Amniotic epithelial cell (primary cell): ENCODE measurements at regions not wholly inside any gene's neighbourhood (a gene's known extent, or its start where the extent isn't known, plus 50 kb on each side); places are given as distances from the start of the nearest gene placed in this dataset.

ENCODE experiments used
- DNase-seq: peaks from one replicate; pipeline ENCODE4 v3.0.0-alpha.2; 2010; ENCODE audit warnings: low read depth

- DNase-seq, result peak; percentile 46
Observed at GRCh38 chr4:124321364-124321763, 391.2 kb downstream of the ANKRD50 start.

GRCh38 chr4:124322234-124323065 lies 390.1 kb downstream of the ANKRD50 start:
- DNase-seq, result peak; percentile 61

GRCh38 chr4:124325690-124326089 lies 386.8 kb downstream of the ANKRD50 start:
- no peak for DNase-seq

GRCh38 chr4:124329134-124329533 lies 383.4 kb downstream of the ANKRD50 start:
- DNase-seq, result no peak

GRCh38 chr4:124330045-124330444 lies 382.5 kb downstream of the ANKRD50 start:
- DNase-seq, result no peak

GRCh38 chr4:124331781-124332180 lies 380.8 kb downstream of the ANKRD50 start:
- DNase-seq, result no peak

GRCh38 chr4:124333466-124333865 lies 379.1 kb downstream of the ANKRD50 start:
- no peak for DNase-seq

GRCh38 chr4:124334119-124334518 lies 378.4 kb downstream of the ANKRD50 start:
- DNase-seq, result peak; percentile 97

GRCh38 chr4:124337874-124338273 lies 374.7 kb downstream of the ANKRD50 start:
- DNase-seq, result peak; percentile 42

GRCh38 chr4:124343661-124344171 lies 368.8 kb downstream of the ANKRD50 start:
- DNase-seq, result no peak

GRCh38 chr4:124372916-124373315 lies 339.6 kb downstream of the ANKRD50 start:
- DNase-seq, result peak; percentile 64

- DNase-seq, result no peak
Observed at GRCh38 chr4:124386163-124386562, 326.4 kb downstream of the ANKRD50 start.

GRCh38 chr4:124386648-124387047 lies 325.9 kb downstream of the ANKRD50 start:
- no peak for DNase-seq

- no peak for DNase-seq
Observed at GRCh38 chr4:124389591-124389990, 322.9 kb downstream of the ANKRD50 start.

- no peak for DNase-seq
Observed at GRCh38 chr4:124390861-124391260, 321.7 kb downstream of the ANKRD50 start.

- no peak for DNase-seq
Observed at GRCh38 chr4:124396333-124396732, 316.2 kb downstream of the ANKRD50 start.

GRCh38 chr4:124401606-124402005 lies 310.9 kb downstream of the ANKRD50 start:
- DNase-seq, result no peak

- peak; percentile 47 for DNase-seq
Observed at GRCh38 chr4:124409044-124409443, 303.5 kb downstream of the ANKRD50 start.

- DNase-seq, result peak; percentile 37
Observed at GRCh38 chr4:124414276-124415040, 298.1 kb downstream of the ANKRD50 start.

- peak; percentile 59 for DNase-seq
Observed at GRCh38 chr4:124415146-124415545, 297.4 kb downstream of the ANKRD50 start.

- no peak for DNase-seq
Observed at GRCh38 chr4:124417371-124417770, 295.2 kb downstream of the ANKRD50 start.

- no peak for DNase-seq
Observed at GRCh38 chr4:124420166-124420695, 292.3 kb downstream of the ANKRD50 start.

GRCh38 chr4:124423160-124423559 lies 289.4 kb downstream of the ANKRD50 start:
- DNase-seq, result peak; percentile 68
